HL-60/S4 (cell line): ENCODE measurements at regions not wholly inside any gene's neighbourhood (a gene's known extent, or its start where the extent isn't known, plus 50 kb on each side); places are given as distances from the start of the nearest gene placed in this dataset.

Source experiments
- in situ Hi-C: fragments of 300-500 bp; cut with MboI; formaldehyde crosslinking; loops from 2 replicates; pipeline ENCODE4 v1.14.3; 2022; ENCODE audit warnings: low sequenced_read_pairs

DNA sequence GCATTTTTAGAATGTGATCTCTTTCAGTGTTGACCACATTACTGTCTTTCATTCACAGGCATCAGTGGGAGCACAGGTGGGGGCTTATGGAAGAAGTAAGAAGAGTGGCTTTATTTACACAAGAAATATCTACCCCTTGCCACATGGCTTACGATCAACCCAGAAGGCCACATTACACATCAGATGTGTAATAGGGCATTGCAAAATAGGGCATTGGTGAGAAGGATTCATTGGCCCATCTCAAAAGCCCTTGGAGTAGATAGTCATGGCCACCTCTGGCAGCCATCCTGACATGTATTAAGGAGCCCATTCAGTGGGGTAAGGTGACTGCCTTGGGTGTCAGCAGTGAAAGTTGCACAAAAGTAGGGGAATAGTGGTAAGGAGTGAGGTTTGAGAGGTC lies 97.5 kb downstream of the MAFB start:
- in situ Hi-C loops: no loop called here

DNA sequence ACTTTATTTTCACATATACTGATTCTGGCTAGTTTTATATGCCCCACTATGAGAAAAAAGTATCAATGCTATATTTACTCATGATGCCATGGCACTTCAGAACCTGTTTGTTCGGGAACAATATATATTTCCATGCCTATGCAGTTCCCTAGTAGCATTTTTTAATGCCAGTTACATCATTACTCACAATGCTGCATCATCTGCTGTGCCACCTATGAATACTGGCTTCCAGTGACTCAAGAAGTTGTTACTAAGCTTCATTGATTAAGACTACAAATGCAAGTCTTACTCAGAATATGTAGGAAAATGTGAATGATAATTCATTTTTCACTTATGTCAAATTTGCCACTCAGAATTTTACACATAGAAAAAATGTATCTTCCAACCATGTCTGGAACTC lies 97.9 kb downstream of the MAFB start:
- in situ Hi-C loops: no loop called here

DNA sequence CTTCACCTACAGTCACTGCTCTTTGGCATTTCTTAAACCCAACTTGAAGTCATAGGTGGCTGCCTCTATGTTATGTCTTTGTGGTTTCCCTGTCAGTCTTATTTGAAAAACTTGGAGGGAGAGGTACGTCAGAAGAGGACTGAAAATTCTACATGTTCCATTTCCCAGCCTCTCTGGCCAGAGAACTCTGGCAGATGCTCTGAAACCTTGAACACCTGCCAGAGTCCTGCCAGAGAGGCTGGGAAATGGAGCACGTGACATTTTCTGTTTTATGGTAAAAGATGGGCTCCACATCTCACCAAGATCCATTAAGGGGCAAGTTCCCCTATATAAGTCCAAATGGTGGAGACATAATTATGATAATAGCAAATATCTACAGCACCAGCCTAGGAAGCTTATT lies 99.5 kb downstream of the MAFB start:
- in situ Hi-C loops: no loop called here

DNA sequence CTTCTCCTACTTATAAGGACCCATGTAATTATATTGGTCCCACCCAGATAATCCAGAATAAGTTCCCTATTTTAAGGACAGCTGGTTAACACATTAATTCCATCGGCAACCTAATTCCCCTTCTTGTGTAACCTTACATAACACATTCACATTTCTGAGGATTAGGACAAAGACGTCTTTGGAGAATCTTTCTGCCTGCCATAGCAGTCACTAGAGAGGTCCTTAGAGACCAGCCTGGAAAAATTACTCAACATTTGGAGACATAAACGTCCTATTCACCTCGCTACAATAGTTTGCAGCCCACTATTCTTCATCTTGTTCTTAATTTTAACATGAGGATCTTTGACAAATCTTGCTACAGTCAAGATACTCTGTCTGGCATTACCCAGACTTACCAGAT lies 100.1 kb downstream of the MAFB start:
- in situ Hi-C loops: no loop called here

DNA sequence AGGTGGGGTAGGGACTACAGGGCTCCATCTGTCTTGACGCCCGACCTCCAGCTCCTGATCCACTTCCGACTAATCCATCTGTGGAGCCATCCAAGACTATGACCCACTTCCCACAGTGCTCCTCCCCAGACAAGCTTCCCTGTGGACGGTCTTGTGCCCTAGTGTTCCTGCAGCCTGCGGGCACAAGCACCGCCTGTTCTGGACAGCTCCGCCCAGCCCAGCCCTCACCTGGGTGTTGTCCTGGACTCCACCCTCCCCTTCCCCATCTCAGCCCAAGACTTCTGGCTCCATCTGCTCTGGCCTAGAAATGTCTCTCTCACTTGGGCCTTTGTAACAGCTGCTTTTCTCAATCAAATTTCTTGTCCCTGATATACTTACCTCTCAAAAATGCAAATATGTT lies 102.0 kb downstream of the MAFB start:
- in situ Hi-C loops: no loop called here

DNA sequence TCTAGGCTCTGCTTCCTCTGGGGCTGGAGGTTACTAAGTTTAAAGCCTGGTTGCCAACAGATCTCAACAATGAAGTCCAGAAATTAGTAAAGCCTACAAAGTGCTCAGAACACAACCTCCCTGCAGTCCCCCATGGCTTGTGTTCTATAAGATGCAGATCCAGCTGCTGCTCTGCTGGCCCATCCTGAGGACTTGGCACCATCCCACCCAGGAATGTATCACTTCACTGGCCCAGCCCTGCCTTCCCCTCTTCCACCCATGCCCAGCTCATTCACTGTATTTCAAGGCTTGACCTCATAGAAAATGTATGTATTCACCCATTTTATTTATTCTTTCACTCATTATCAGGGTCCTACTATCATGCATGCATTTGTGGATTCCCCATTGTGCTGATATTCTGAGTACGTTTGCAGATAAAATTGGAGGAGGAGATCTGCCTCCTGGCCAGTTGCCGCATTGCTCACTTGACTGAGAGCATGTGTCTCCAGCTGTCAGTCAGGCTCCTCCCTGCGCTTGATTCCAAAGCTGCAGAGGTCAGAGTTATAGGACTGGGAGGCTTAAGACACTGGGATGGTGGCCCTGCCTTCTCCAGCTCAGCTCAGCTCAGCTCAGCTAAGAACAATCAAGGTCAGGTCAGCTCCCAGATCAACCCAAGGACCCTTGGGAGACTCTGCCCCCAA lies 104.8 kb downstream of the MAFB start:
- in situ Hi-C loops: no loop called here

DNA sequence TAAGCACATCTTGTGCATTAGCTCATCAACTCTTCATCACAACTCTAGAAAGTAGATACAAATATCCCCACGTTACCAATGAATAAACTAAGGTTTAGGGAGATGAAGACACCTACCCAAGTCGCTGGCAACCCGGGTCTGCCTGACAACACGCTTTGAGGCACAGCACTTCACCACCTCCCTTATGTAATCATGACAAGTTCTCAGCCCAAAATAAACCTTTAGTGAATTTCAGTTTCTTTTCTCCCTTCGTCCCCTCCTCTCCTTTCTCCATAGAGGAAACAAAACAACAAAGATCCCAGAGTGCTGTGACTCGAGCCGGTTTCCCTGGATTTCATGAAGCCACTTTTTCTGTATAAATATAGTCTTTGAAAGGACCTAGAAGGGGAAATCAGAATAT lies 105.4 kb downstream of the MAFB start:
- in situ Hi-C loops: no loop called here

DNA sequence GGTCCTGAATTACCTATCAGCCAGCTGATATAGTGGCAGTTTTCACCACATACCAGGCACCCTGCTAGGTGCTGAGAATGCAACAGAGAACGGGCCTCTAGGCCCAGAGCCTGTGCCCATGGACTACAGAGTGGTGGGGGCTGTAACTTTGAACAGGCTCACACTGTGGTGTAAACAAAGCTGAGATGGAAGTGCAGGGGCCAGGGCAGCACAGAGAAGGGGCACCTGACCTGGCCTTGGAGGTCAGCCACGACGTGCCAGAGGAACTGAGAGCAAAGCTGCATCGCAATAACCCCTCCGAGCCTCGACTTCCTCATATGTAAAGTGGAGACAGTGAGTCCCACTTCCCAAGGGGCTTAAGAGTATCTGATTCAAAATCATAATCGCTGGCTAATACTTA lies 105.8 kb downstream of the MAFB start:
- in situ Hi-C loops: no loop called here

DNA sequence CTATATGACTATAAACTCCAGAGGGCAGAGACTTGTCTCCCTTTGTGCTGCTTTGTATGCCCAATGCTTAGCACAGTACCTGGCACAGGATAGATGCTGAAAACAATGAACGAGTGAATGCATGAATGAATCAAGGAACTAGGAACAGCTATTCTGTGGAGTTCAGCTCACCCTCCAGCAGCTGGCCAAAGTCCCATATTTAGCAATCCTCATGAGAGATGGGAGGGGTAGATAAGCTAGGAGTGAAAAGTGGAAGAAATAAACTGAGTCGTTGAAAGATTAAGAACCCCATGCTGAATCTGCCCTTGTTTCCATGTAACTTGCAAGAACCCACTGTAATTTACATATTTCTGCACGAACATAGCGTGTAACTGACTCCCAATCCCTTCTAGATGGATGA lies 106.5 kb downstream of the MAFB start:
- in situ Hi-C loops: no loop called here

DNA sequence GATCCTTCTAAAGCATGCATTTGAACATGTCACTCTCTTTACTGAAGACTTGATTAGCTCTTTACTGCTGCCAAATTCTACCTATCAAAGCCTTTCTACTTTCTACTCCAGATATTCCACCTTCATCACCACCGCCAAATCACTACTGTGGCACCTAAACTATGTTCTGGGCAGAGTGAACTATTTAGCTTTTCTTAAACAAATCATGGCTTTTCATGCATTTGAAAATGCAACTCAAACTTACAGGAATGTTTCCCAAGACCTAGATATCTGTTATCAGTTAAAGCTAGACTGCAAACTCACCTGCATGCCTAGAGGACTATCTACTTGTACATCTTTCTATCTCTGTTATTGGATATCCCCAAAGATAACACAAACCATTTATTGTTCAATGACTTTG lies 109.3 kb downstream of the MAFB start:
- in situ Hi-C loops: no loop called here

DNA sequence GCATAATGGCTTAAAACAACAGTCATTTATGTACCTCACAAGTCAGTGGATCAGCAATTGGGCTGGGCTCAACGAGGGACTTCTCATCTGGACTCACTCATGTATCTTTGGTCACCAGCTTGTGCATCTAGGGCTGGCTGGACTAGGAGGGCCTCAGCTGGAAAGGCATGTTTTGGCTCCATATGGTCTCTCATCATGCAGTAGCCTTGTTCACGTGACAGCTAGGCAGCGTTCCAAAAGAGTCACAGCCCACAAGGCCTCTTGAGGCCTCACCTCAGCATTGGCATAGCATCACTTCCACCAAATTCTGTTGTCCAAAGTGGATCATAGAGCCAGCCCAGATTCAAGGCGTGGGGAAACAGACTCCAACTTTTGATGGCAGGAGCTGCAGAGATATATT lies 110.1 kb downstream of the MAFB start:
- in situ Hi-C loops: no loop called here

DNA sequence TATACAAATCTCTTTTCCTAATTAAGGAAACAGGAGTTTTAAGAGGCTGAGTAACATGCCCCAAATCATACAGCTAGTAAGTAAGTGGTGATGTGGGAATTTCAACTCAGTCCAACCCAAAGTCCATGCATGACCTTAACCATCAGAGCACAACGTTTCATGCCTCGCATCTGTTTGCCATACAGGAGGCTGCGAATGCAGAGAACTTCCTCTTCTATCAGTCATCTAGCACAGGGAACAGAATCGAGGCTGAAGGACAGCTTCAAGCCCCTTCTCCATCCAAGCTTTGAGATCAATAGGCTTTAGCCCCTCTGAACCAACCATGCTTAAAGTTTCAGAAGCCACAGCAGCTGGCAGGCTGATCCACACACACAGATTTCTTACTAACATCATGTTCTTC lies 113.2 kb downstream of the MAFB start:
- in situ Hi-C loops: no loop called here

DNA sequence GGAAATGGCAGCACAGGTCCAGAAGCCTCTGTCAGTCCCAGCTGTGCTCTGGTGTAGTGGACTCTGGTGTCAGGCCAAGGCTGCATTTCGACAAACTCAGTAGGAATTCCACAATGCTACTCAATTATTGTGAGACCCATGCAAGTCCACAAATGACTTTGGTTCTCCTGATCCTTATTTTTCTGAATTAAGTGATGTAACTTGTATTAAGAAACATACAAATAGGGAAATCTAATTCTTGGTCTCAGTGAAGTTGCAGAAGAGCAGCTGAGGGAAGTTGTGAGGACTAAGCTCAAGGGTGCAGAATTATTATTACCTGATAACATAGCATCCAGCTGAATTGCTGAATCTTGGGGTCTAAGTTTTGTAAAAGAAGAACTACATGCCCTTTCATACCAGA lies 116.8 kb downstream of the MAFB start:
- in situ Hi-C loops: no loop called here

DNA sequence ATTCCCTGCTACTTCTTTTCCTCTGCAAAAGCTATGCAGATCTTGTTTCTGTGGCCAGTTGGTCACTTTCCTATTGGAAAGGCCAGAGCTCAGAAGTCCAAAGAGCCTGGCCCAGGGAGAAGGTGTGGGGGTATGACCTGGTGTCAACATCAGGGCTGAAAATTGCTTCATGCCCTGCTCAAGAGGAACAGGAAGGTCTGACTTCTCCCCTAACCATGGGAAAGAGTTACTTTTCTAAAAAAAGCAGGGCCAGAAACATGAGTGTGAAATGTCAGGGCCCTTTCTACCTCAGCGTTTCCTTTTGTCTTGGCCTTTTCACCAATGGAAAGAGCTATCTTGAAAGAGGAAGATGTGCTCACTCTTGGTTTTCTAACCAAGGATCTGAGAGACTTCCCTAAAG lies 117.4 kb downstream of the MAFB start:
- in situ Hi-C loops: no loop called here

DNA sequence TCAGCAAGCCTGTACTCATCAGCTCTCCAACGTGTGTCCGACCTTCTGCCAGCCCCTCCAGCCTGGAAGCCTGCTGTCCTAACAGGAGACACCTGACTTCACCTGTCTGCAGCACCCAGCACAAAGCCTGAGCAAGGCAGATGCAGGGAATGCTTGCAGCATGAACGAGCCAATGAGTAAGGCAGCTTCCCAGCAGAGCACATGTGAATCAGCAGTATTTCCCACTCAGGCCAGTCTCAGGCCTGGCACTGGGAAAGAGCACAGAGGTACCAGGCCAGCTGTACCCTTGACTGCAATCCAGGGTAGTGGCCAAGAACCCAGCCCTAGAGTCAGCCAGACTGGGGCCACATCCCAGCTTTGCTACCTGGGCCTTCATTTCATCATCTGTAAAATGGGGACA lies 120.8 kb downstream of the MAFB start:
- in situ Hi-C loops: no loop called here

DNA sequence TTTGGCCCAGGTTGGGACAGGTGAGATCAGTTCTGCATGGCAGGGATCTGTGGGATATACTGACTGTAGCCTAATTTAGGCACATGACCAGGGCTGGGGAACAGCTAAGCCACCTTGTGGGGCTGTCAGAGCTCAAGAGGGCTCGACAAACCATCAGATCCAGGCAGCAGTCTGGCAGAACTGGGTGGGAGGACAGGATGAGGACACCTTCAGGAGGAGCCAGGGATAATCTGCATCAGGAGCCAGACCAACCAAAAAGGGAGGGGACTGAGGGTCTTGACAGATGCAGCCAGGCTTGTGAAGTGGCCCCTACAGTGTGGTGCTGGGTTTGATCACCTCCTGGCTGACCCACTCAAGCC lies 123.4 kb downstream of the MAFB start:
- in situ Hi-C loops: no loop called here

DNA sequence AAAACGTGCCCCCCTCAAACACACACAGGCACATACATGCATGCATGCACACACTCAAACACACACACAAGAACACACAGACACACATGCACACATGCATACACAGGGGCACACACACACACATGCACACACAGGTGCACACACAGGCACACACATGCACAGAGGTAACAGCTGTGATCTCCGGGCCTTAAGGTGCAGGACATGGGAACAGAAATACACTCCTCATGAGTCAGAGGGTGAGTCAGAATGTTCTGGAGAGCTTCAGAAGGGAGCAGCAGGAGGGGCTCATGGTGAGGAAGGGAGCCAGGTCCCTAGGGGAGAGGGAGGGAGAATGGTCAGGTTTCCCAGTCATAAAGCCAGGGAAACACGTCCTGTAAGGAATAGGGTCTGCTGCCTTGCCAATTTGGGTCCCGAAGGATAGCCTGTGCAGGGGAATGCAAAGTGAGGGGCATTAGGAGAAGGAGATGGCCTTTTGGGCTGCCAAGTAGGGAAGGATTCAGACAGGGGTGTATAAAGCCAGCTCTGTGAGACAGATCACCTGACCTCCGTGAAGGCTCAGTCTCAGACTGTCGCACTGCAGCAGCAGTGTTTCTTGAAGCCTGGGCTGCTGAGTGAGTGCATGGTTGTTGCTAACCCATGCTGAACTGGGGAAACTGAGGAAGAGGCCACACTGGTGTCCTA lies 123.9 kb downstream of the MAFB start:
- in situ Hi-C loops: no loop called here

DNA sequence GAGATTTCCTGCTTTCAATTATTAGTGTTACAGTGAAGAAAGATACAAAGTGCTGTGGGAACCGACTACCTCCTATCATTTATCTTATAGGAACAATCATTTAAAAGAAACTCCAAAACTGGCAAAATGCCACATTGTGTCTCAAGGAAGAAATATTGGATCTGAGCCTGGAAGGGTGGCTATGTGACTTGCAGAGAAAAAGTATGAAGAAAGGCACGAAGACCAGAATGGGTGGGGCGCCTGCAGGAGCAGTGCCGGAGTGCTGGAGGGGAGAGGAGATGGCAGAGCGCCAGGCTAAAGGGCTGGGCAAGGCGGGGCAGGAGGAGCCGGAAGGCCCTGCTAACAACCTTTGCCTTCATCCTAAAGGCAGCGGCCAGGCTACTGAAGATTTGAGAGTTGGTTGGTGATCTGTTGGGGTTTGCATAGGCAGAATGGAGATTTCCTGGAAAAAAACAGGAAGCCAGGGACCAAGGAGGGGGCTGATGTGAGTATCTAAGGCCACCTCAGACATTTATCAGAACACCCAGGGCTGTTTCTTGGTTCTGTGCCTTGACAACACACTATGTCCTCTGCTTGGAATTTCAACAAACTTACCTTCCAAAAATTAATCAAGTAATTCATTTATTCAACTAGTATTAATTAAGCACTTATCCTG lies 125.6 kb downstream of the MAFB start:
- in situ Hi-C loops: no loop called here

DNA sequence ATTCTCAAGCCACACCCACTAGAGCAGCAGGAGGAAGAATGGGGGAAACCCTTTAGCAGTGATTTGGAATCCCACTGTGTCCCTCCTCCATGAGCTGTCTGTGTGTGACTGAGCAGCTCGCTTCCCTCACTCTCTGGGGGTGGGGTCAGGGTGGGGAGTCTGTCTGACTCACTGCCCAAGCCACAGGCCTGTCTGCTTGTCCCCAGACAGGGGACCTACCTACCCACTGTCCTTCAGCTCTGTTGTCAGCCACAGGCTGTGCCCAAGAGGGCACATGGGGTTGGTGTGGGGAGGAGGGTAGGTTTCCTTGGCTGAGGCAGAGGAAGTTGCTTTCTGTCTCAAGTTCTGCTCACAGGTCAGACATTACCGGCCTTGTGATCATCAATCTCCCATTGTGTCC lies 127.0 kb downstream of the MAFB start:
- in situ Hi-C loops: no loop called here

DNA sequence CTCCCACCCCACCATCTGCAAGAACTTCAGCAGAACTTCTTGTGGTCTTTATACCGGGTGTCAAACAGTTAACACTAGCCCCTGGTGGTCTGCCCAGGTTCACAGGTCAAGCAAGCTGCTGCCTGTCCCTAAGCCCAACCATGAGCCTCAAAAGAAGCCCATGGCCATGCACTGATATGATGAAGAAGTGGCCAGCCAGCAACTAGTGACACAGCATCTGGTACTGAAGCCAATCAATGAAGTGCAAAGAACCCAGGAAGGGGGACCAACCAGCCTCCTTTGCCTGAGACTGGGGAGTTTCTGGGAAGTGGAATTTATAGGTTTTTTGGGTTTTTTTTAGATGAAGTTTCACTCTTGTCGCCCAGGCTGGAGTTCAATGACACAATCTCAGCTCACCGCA lies 127.8 kb downstream of the MAFB start:
- in situ Hi-C loops: no loop called here

DNA sequence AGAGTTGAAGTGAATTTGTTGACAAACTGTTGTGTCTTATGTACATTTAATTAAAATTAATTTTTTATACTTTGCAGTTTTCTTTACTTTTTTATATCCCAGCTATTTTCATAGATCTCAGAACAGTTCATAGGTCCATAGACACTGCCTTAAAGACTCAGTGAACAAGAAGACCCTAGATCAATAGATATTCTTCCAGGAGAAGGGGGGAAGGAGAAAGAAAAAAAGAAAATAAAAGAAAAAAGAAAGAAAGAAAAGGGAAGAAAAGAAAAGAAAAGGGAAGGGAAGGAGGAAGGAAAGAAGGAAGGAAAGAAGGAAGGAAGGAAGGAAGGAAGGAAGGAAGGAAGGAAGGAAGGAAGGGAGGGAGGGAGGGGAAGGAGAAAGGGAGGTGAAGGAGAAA lies 130.8 kb downstream of the MAFB start:
- in situ Hi-C loops: no loop called here

DNA sequence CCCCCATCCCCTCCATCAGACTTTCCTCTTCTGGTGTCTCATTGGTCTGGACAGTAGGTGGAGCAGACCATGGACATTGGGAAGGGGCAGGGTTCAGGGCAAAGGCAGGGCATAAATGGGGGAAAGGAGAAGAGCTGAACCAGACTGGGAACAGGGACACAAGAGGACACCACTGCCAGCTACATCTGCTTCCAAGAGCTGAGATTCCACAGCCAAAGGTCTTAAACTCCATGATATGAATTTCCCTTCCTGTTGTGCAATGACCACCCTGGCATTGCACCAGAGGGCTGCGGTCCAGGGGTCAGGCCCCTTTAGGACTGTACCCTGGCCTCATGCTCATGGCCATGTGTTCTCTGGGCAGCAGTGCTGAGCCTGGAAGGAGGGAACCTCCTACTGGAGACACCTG lies 137.9 kb downstream of the MAFB start:
- in situ Hi-C loops: no loop called here
